ENCODE measurements at regions not wholly inside any gene's neighbourhood (a gene's known extent, or its start where the extent isn't known, plus 50 kb on each side); places are given as distances from the start of the nearest gene placed in this dataset.

DNA sequence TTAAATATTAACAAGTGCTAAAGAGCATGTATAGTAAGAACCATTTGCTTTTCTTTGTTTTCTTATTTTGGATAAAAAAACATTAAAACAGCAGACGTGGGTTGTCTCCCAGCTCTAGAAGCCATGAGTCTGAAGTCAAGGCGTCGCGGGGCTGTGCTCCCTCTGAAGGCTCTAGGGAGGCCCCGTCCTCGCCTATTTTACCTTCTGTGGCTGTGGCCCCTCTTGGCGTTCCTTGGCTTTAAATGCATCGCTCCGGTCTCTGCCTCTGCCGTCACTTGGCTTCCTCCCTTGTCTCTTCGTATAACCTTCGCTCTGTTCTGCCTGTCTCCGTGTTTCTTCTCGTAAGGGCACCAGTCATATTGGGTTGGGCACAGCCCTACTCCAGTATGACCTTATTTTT lies 75.3 kb downstream of the ING1 start:
- POLR2A ChIA-PET (ENCODE audit: unreplicated experiment) = no interaction called here
- no TSS peak for BruUV-seq (replicated peaks)
- Histone ChIP-seq H2AFZ (ENCODE audit: low read length) (no peak overlapping the region), H3K4me3 (ENCODE audit: low read length) (no peak overlapping the region), H3K36me3 (ENCODE audit: low read depth, low read length) (no peaks in the 10 kb centered on the region), H3K9ac (ENCODE audit: low read length) (no peak overlapping the region), H3K79me2 (ENCODE audit: low read length) (no peaks in the 10 kb centered on the region), H3K27ac (ENCODE audit: low read length) (no peak overlapping the region), H3F3A (ENCODE audit: low read length, unreplicated experiment) (no peaks in the 10 kb centered on the region), H3K4me1 (ENCODE audit: insufficient read depth, low read length) (no peaks in the 10 kb centered on the region), H3K9me2 (replicated peaks; ENCODE audit: low read length) (no peaks in the 10 kb centered on the region), H4K20me1 (ENCODE audit: low read length) (no peaks in the 10 kb centered on the region), H3K27me3 (ENCODE audit: low read length) (peaks cover 5% of the 10 kb centered on the region; the same call in 1 of the 2 replicates), H3K4me2 (ENCODE audit: low read length) (no peak overlapping the region), H3K9me3 (ENCODE audit: low read length) (no peaks in the 10 kb centered on the region)
- CTCF ChIA-PET = no interaction called here
- DNase-seq (no peak), ATAC-seq (no peak)
- no peak for TF ChIP-seq EZH2phosphoT487 (IDR thresholded peaks at IDR 0.05; ENCODE audit: borderline replicate concordance, low read length)
- intact Hi-C loops (cut with micrococcal nuclease) = no loop called here

GRCh38 chr13:110789871-110790270 lies 76.4 kb downstream of the ING1 start:
- POLR2A ChIA-PET (ENCODE audit: unreplicated experiment) = no interaction called here
- intact Hi-C loops (cut with micrococcal nuclease) = no loop called here
- no peaks in the 10 kb centered on the region for H3K9me2 ChIP-seq (replicated peaks; ENCODE audit: low read length)
- H2AFZ ChIP-seq (ENCODE audit: low read length) = no peak overlapping the region
- TF ChIP-seq, protein P1, sequence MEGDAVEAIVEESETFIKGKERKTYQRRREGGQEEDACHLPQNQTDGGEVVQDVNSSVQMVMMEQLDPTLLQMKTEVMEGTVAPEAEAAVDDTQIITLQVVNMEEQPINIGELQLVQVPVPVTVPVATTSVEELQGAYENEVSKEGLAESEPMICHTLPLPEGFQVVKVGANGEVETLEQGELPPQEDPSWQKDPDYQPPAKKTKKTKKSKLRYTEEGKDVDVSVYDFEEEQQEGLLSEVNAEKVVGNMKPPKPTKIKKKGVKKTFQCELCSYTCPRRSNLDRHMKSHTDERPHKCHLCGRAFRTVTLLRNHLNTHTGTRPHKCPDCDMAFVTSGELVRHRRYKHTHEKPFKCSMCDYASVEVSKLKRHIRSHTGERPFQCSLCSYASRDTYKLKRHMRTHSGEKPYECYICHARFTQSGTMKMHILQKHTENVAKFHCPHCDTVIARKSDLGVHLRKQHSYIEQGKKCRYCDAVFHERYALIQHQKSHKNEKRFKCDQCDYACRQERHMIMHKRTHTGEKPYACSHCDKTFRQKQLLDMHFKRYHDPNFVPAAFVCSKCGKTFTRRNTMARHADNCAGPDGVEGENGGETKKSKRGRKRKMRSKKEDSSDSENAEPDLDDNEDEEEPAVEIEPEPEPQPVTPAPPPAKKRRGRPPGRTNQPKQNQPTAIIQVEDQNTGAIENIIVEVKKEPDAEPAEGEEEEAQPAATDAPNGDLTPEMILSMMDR (conservative IDR thresholded peaks at IDR 0.05; ENCODE audit: low read depth, low read length) = no peak
- TF ChIP-seq EZH2 (IDR thresholded peaks at IDR 0.05; ENCODE audit: low read length, unreplicated experiment) (no peak), EZH2phosphoT487 (IDR thresholded peaks at IDR 0.05; ENCODE audit: borderline replicate concordance, low read length) (no peak)
- no peaks in the 10 kb centered on the region for H3F3A ChIP-seq (ENCODE audit: low read length, unreplicated experiment)
- no peak overlapping the region for H3K27ac ChIP-seq (ENCODE audit: low read length)
- H3K27me3 ChIP-seq (ENCODE audit: low read length) = peaks cover 2% of the 10 kb centered on the region
- H3K9me3 ChIP-seq (ENCODE audit: low read length) = no peaks in the 10 kb centered on the region
- BruUV-seq (replicated peaks) = no TSS peak
- H4K20me1 ChIP-seq (ENCODE audit: low read length) = no peaks in the 10 kb centered on the region
- H3K4me3 ChIP-seq (ENCODE audit: low read length) = no peak overlapping the region
- DNase-seq (no peak), ATAC-seq (no peak)
- no peaks in the 10 kb centered on the region for H3K36me3 ChIP-seq (ENCODE audit: low read depth, low read length)
- no peaks in the 10 kb centered on the region for H3K4me1 ChIP-seq (ENCODE audit: insufficient read depth, low read length)
- no peak overlapping the region for H3K4me2 ChIP-seq (ENCODE audit: low read length)
- no peak overlapping the region for H3K9ac ChIP-seq (ENCODE audit: low read length)
- H3K79me2 ChIP-seq (ENCODE audit: low read length) = no peaks in the 10 kb centered on the region
- CTCF ChIA-PET = interaction anchor here (0.6 kb wide), 1 partner anchor 145 kb away, joined by 4 read pairs; no protein-coding TSS in a partner anchor

- Histone ChIP-seq H3K9me3 (ENCODE audit: low read length) (no peaks in the 10 kb centered on the region), H3K27me3 (ENCODE audit: low read length) (no peaks in the 10 kb centered on the region; the same call in 1 of the 2 replicates), H4K20me1 (ENCODE audit: low read length) (no peaks in the 10 kb centered on the region), H3K36me3 (ENCODE audit: low read depth, low read length) (no peaks in the 10 kb centered on the region), H3F3A (ENCODE audit: low read length, unreplicated experiment) (no peaks in the 10 kb centered on the region), H3K9ac (ENCODE audit: low read length) (no peak overlapping the region), H3K27ac (ENCODE audit: low read length) (no peak overlapping the region), H3K4me2 (ENCODE audit: low read length) (no peak overlapping the region), H3K9me2 (replicated peaks; ENCODE audit: low read length) (no peaks in the 10 kb centered on the region), H3K79me2 (ENCODE audit: low read length) (no peaks in the 10 kb centered on the region), H3K4me1 (ENCODE audit: insufficient read depth, low read length) (no peaks in the 10 kb centered on the region), H3K4me3 (ENCODE audit: low read length) (no peak overlapping the region), H2AFZ (ENCODE audit: low read length) (no peak overlapping the region)
- TF ChIP-seq EZH2 (IDR thresholded peaks at IDR 0.05; ENCODE audit: low read length, unreplicated experiment) (no peak), EZH2phosphoT487 (IDR thresholded peaks at IDR 0.05; ENCODE audit: borderline replicate concordance, low read length) (no peak)
- TF ChIP-seq, protein P1 (conservative IDR thresholded peaks at IDR 0.05; ENCODE audit: low read depth, low read length) = no peak
- CTCF ChIA-PET = interaction anchor here (0.6 kb wide), 1 partner anchor 146 kb away, joined by 4 read pairs; no protein-coding TSS in a partner anchor
- intact Hi-C loops (cut with micrococcal nuclease) = no loop called here
- ATAC-seq = no peak
- POLR2A ChIA-PET (ENCODE audit: unreplicated experiment) = no interaction called here
- BruUV-seq (replicated peaks) = no TSS peak
- DNase-seq = no peak
Observed at GRCh38 chr13:110790371-110790770, 76.9 kb downstream of the ING1 start.

Data from PC-3 (cell line).